H9 (cell line): ENCODE measurements at regions not wholly inside any gene's neighbourhood (a gene's known extent, or its start where the extent isn't known, plus 50 kb on each side); places are given as distances from the start of the nearest gene placed in this dataset.

Source experiments
- DNase-seq: peaks from one replicate; pipeline ENCODE4 v3.0.0-alpha.2; 2017
- H2AFZ ChIP-seq: one replicate; pipeline ENCODE4 v1.6.1; 2013; ENCODE audit warnings: mild to moderate bottlenecking, low read length, control low read depth, moderate library complexity
- H2AK5ac ChIP-seq: 2 replicates; pipeline ENCODE4 v1.6.1; 2013; ENCODE audit warnings: low read length, control low read depth, mixed read lengths; ENCODE audit not compliant: insufficient read length
- H2BK120ac ChIP-seq: one replicate; pipeline ENCODE4 v1.6.1; 2013; ENCODE audit warnings: low read depth, mild to moderate bottlenecking, low read length, control low read depth, inconsistent platforms; ENCODE audit not compliant: poor library complexity, severe bottlenecking
- H2BK12ac ChIP-seq: 2 replicates; pipeline ENCODE4 v1.6.1; 2013; ENCODE audit warnings: low read length, control low read depth, mixed read lengths, low read depth; ENCODE audit not compliant: insufficient read length
- H2BK15ac ChIP-seq: 2 replicates; pipeline ENCODE4 v1.6.1; 2013; ENCODE audit warnings: low read depth, low read length, control low read depth
- H2BK20ac ChIP-seq: one replicate; pipeline ENCODE4 v1.6.1; 2013; ENCODE audit warnings: low read depth, mild to moderate bottlenecking, low read length, control low read depth, inconsistent platforms; ENCODE audit not compliant: poor library complexity, severe bottlenecking
- H2BK5ac ChIP-seq: 2 replicates; pipeline ENCODE4 v1.6.1; 2013; ENCODE audit warnings: low read length, control low read depth, mixed read lengths; ENCODE audit not compliant: insufficient read length
- H3K14ac ChIP-seq: 2 replicates; pipeline ENCODE4 v1.6.1; 2013; ENCODE audit warnings: low read length, control low read depth; ENCODE audit not compliant: insufficient read depth
- H3K18ac ChIP-seq: 2 replicates; pipeline ENCODE4 v1.6.1; 2013; ENCODE audit warnings: low read depth, mild to moderate bottlenecking, mixed read lengths, low read length, control low read depth; ENCODE audit not compliant: insufficient read length
- H3K23ac ChIP-seq: 2 replicates; pipeline ENCODE4 v1.6.1; 2013; ENCODE audit warnings: low read length, control low read depth, mixed read lengths, low read depth; ENCODE audit not compliant: insufficient read length
- H3K23me2 ChIP-seq: 2 replicates; pipeline ENCODE4 v1.6.1; 2013; ENCODE audit warnings: low read depth, mild to moderate bottlenecking, mixed read lengths, low read length, control low read depth; ENCODE audit not compliant: insufficient read length, poor library complexity, severe bottlenecking
- H3K27ac ChIP-seq: 2 replicates; pipeline ENCODE4 v1.5.1; 2013; ENCODE audit warnings: low read length, control low read depth, mixed read lengths, low read depth; ENCODE audit not compliant: insufficient read length
- H3K27me3 ChIP-seq: 2 replicates; pipeline ENCODE4 v1.6.1; 2013; ENCODE audit warnings: low read length, control low read depth, inconsistent platforms; ENCODE audit not compliant: insufficient read depth
- H3K4ac ChIP-seq: 2 replicates; pipeline ENCODE4 v1.6.1; 2013; ENCODE audit warnings: low read depth, mild to moderate bottlenecking, control low read depth, inconsistent platforms, low read length, moderate library complexity
- H3K4me1 ChIP-seq: 2 replicates; pipeline ENCODE4 v1.6.1; 2013; ENCODE audit warnings: low read length, control low read depth, inconsistent platforms; ENCODE audit not compliant: insufficient read depth
- H3K4me2 ChIP-seq: 2 replicates; pipeline ENCODE4 v1.6.1; 2013; ENCODE audit warnings: low read length, control low read depth, mixed read lengths; ENCODE audit not compliant: insufficient read length, insufficient read depth
- H3K56ac ChIP-seq: 2 replicates; pipeline ENCODE4 v1.6.1; 2013; ENCODE audit warnings: low read depth, mild to moderate bottlenecking, mixed read lengths, low read length, control low read depth; ENCODE audit not compliant: insufficient read length
- H3K79me1 ChIP-seq: 2 replicates; pipeline ENCODE4 v1.6.1; 2013; ENCODE audit warnings: low read depth, mild to moderate bottlenecking, moderate library complexity, low read length, control low read depth, inconsistent platforms; ENCODE audit not compliant: insufficient read depth, poor library complexity, severe bottlenecking
- H3K79me2 ChIP-seq: 2 replicates; pipeline ENCODE4 v1.6.1; 2013; ENCODE audit warnings: low read length, control low read depth, inconsistent platforms; ENCODE audit not compliant: insufficient read depth
- H3K9ac ChIP-seq: 2 replicates; pipeline ENCODE4 v1.6.1; 2013; ENCODE audit warnings: low read length, control low read depth, mixed read lengths; ENCODE audit not compliant: insufficient read length; ENCODE audit errors: extremely low read depth
- H3K9me3 ChIP-seq: one replicate; pipeline ENCODE4 v1.6.1; 2013; ENCODE audit warnings: low read depth, low read length, inconsistent platforms; ENCODE audit not compliant: control insufficient read depth
- H3T11ph ChIP-seq: one replicate; pipeline ENCODE4 v1.6.1; 2013; ENCODE audit warnings: mild to moderate bottlenecking, low read length, control low read depth, inconsistent platforms
- H4K20me1 ChIP-seq: one replicate; pipeline ENCODE4 v1.6.1; 2013; ENCODE audit not compliant: control insufficient read depth, insufficient read length, insufficient read depth
- H4K5ac ChIP-seq: 2 replicates; pipeline ENCODE4 v1.6.1; 2013; ENCODE audit warnings: low read depth, mild to moderate bottlenecking, mixed read lengths, low read length, control low read depth; ENCODE audit not compliant: insufficient read length
- H4K8ac ChIP-seq: replicated peaks from 2 replicates; pipeline ENCODE4 v1.6.1; 2013; ENCODE audit warnings: low read length, control low read depth, mixed read lengths, low read depth; ENCODE audit not compliant: insufficient read length
- H4K91ac ChIP-seq: 2 replicates; pipeline ENCODE4 v1.6.1; 2013; ENCODE audit warnings: low read depth, mild to moderate bottlenecking, moderate library complexity, mixed read lengths, low read length, control low read depth; ENCODE audit not compliant: insufficient read length
- H3K27ac Mint-ChIP-seq, 3 experiments: 2 replicates in 2 of 3; 3 replicates in 1 of 3; pipeline ENCODE4 v1.8.0; 2020 to 2021; ENCODE audit warnings: mixed read lengths in 3 of 3, mild to moderate bottlenecking in 1 of 3, moderate library complexity in 1 of 3
- H3K27me3 Mint-ChIP-seq: 2 replicates; pipeline ENCODE4 v1.8.0; 2021; ENCODE audit warnings: low read depth, mild to moderate bottlenecking, moderate library complexity, mixed read lengths
- H3K36me3 Mint-ChIP-seq, 3 experiments: 2 replicates in 2 of 3; 3 replicates in 1 of 3; pipeline ENCODE4 v1.8.0; 2020 to 2021; ENCODE audit warnings: low read depth in 3 of 3, mixed read lengths in 3 of 3; ENCODE audit not compliant: insufficient read depth in 1 of 3
- H3K4me1 Mint-ChIP-seq, 2 experiments: 2 replicates each; pipeline ENCODE4 v1.8.0; 2020; ENCODE audit warnings: mixed read lengths in 2 of 2
- H3K4me3 Mint-ChIP-seq, 2 experiments: 2 replicates in 1 of 2; 3 replicates in 1 of 2; pipeline ENCODE4 v1.8.0; 2020 to 2021; ENCODE audit warnings: mild to moderate bottlenecking in 2 of 2, mixed read lengths in 2 of 2, moderate library complexity in 1 of 2
- H3K9me3 Mint-ChIP-seq, 2 experiments: 2 replicates in 1 of 2; 3 replicates in 1 of 2; pipeline ENCODE4 v1.8.0; 2020; ENCODE audit warnings: mild to moderate bottlenecking in 2 of 2, mixed read lengths in 2 of 2, moderate library complexity in 1 of 2
- WGBS: extraction: QIAGEN DNeasy Blood & Tissue Kit; methylation state at CpG from one replicate; pipeline ENCODE4 v1.1.7; 2013; ENCODE audit warnings: missing lambda C conversion rate, low lambda C conversion rate, mixed read lengths; ENCODE audit not compliant: insufficient read length; ENCODE audit errors: extremely low coverage; 5-methylcytosine and 5-hydroxymethylcytosine counted together
- TF ChIP-seq, protein P1 (sequence below): fragments of 200-600 bp; sonication (generic); conservative IDR thresholded peaks from 3 replicates; pipeline ENCODE4 v1.8.0; 2021; ENCODE audit warnings: antibody characterized with exemption, mild to moderate bottlenecking

DNA sequence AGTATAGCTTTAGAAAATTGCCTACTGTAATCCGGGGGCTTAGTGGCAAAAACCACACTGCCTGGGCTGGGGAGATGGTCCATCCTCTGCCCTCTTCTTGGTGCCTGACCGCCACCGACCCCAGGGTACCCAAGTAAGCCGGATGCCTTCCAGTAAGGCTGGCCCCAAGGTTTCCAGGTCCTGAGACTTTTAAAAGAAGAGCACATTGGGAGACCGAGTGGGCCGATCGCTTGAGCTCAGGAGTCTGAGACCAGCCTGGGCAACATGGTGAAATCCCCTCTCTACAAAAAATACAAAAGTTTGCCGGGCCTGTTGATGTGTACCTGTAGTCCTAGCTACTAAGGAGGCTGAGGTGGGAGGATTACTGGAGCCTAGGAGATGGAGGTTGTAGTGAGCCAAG is 406.7 kb upstream of the IRX4 start:
- DNase-seq, result no peak

More for the DNA sequence above, 406.7 kb upstream of the IRX4 start:
- H2BK12ac ChIP-seq, result no peak overlapping the region
- Mint-ChIP-seq H3K27me3 (peaks cover 6% of the 10 kb centered on the region), H3K4me3 (no peak overlapping the region), H3K9me3 (peaks cover 3 to 4% of the 10 kb centered on the region in 2 experiments; a peak in 1 of 5 replicates), H3K4me1 (peaks cover 0 to 6% of the 10 kb centered on the region in 2 experiments; a peak in 3 of 4 replicates), H3K36me3 (no peaks in the 10 kb centered on the region; a peak in 1 of 7 replicates), H3K27ac (no peak overlapping the region)
- no peak overlapping the region for H3K4me2 ChIP-seq
- no CpG with 5 or more reads among the region's 8 CpGs for WGBS
- H4K20me1 ChIP-seq, result no peaks in the 10 kb centered on the region
- H2BK20ac ChIP-seq, result no peak overlapping the region
- H3K9ac ChIP-seq, result no peak overlapping the region
- no peak overlapping the region for H3K23ac ChIP-seq
- no peak overlapping the region for H3K14ac ChIP-seq
- no peak overlapping the region for H4K5ac ChIP-seq
- no peak overlapping the region for H3T11ph ChIP-seq
- no peak overlapping the region for H2AFZ ChIP-seq
- H3K23me2 ChIP-seq, result no peaks in the 10 kb centered on the region
- no peak overlapping the region for H3K27ac ChIP-seq
- H2BK15ac ChIP-seq, result no peak overlapping the region
- H3K56ac ChIP-seq, result no peak overlapping the region
- H3K79me1 ChIP-seq, result no peaks in the 10 kb centered on the region
- no peaks in the 10 kb centered on the region for H3K79me2 ChIP-seq
- TF ChIP-seq, protein P1, sequence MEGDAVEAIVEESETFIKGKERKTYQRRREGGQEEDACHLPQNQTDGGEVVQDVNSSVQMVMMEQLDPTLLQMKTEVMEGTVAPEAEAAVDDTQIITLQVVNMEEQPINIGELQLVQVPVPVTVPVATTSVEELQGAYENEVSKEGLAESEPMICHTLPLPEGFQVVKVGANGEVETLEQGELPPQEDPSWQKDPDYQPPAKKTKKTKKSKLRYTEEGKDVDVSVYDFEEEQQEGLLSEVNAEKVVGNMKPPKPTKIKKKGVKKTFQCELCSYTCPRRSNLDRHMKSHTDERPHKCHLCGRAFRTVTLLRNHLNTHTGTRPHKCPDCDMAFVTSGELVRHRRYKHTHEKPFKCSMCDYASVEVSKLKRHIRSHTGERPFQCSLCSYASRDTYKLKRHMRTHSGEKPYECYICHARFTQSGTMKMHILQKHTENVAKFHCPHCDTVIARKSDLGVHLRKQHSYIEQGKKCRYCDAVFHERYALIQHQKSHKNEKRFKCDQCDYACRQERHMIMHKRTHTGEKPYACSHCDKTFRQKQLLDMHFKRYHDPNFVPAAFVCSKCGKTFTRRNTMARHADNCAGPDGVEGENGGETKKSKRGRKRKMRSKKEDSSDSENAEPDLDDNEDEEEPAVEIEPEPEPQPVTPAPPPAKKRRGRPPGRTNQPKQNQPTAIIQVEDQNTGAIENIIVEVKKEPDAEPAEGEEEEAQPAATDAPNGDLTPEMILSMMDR, result no peak
- H3K4me1 ChIP-seq, result no peaks in the 10 kb centered on the region
- no peak overlapping the region for H2AK5ac ChIP-seq
- no peak overlapping the region for H4K8ac ChIP-seq
- H2BK120ac ChIP-seq, result no peak overlapping the region
- no peak overlapping the region for H4K91ac ChIP-seq
- no peaks in the 10 kb centered on the region for H3K9me3 ChIP-seq
- no peak overlapping the region for H3K4ac ChIP-seq
- H3K18ac ChIP-seq, result no peak overlapping the region
- no peak overlapping the region for H2BK5ac ChIP-seq
- H3K27me3 ChIP-seq, result no peaks in the 10 kb centered on the region
